GM12878 (cell line): ENCODE measurements at regions not wholly inside any gene's neighbourhood (a gene's known extent, or its start where the extent isn't known, plus 50 kb on each side); places are given as distances from the start of the nearest gene placed in this dataset.

Experiments
- ATAC-seq: fragments of 200-7000 bp; cut with Tn5 transposase; 3 replicates; pipeline ENCODE4 v1.9.1; 2020; ENCODE audit warnings: mild to moderate bottlenecking, moderate library complexity
- BruUV-seq: library from RNA; stranded (reverse); fragments of 400-500 nt; replicated peaks from 2 replicates; lab custom pipeline; 2021; lab: Mats Ljungman, UMichigan
- CTCF ChIA-PET: fragments of 300-600 bp; sonication (Branson Sonifier 250); formaldehyde crosslinking; extraction: SDS; loops from one replicate; lab custom pipeline; 2021; ENCODE audit warnings: inconsistent platforms; lab: Yijun Ruan, JAX
- POLR2A ChIA-PET: fragments of 350-600 bp; formaldehyde crosslinking; extraction: SDS; loops from one replicate; lab custom pipeline; 2021; ENCODE audit warnings: inconsistent platforms; lab: Charles Lee
- RAD21 ChIA-PET: fragments of 300-600 bp; sonication (Branson Sonifier 250); formaldehyde crosslinking; loops from one replicate; lab custom pipeline; 2023; ENCODE audit warnings: antibody characterized with exemption; ENCODE audit not compliant: unreplicated experiment; lab: Charles Lee
- SMC1A ChIA-PET: fragments of 300-600 bp; sonication (Branson Sonifier 250); formaldehyde crosslinking; loops from one replicate; lab custom pipeline; 2023; ENCODE audit not compliant: unreplicated experiment, uncharacterized antibody; lab: Charles Lee
- DNase-seq: peaks from one replicate; pipeline ENCODE4 v3.0.0-alpha.2; 2011; ENCODE audit warnings: low read depth, low spot score
- FAIRE-seq: peaks from 3 replicates; lab custom pipeline; 2011; peaks lifted over from hg19 to GRCh38; lab: Jason Lieb, UNC
- H2AFZ ChIP-seq: 2 replicates; pipeline ENCODE4 v1.6.0; 2011; ENCODE audit warnings: low read depth, low read length, control low read depth; ENCODE audit not compliant: control insufficient read depth
- H3K27ac ChIP-seq: 2 replicates; pipeline ENCODE4 v1.5.1; 2011; ENCODE audit warnings: control low read depth; ENCODE audit not compliant: control insufficient read depth, insufficient read depth
- H3K27me3 ChIP-seq, 2 experiments: replicated peaks in 1 of 2; 2 replicates each; pipeline versions ENCODE4 v1.6.0 to v1.6.1; 2011; ENCODE audit warnings: low read length in 1 of 2; ENCODE audit not compliant: control insufficient read depth in 2 of 2, insufficient read depth in 2 of 2
- H3K36me3 ChIP-seq, 2 experiments: 2 replicates each; pipeline ENCODE4 v1.5.1; 2011; ENCODE audit warnings: low read length in 1 of 2; ENCODE audit not compliant: control insufficient read depth in 2 of 2, insufficient read depth in 2 of 2
- H3K4me1 ChIP-seq: 2 replicates; pipeline ENCODE4 v1.6.1; 2011; ENCODE audit warnings: mild to moderate bottlenecking, low read length, moderate library complexity, mixed read lengths; ENCODE audit not compliant: control insufficient read depth, insufficient read depth
- H3K4me2 ChIP-seq: 2 replicates; pipeline ENCODE4 v1.6.0; 2011; ENCODE audit warnings: control low read depth; ENCODE audit not compliant: control insufficient read depth, insufficient read depth
- H3K4me3 ChIP-seq: fragments of 200-600 bp; sonication (generic); 2 replicates; pipeline ENCODE4 v1.5.1; 2016
- H3K79me2 ChIP-seq: 2 replicates; pipeline ENCODE4 v1.6.0; 2011; ENCODE audit warnings: low read length; ENCODE audit not compliant: control insufficient read depth, insufficient read depth
- H3K9ac ChIP-seq: 2 replicates; pipeline ENCODE4 v1.8.0; 2011; ENCODE audit warnings: low read length, control low read depth, mixed read lengths; ENCODE audit not compliant: control insufficient read depth, insufficient read depth
- H3K9me3 ChIP-seq: replicated peaks from 3 replicates; pipeline ENCODE4 v1.5.1; 2011; ENCODE audit warnings: mild to moderate bottlenecking, low read length; ENCODE audit not compliant: control insufficient read depth, insufficient read depth
- H4K20me1 ChIP-seq: 2 replicates; pipeline ENCODE4 v1.6.0; 2011; ENCODE audit not compliant: control insufficient read depth, insufficient read depth
- BACH1 ChIP-seq: fragments of 450-650 bp; IDR thresholded peaks from 2 replicates; pipeline ENCODE4 v1.6.1; 2017; ENCODE audit warnings: mild to moderate bottlenecking, borderline replicate concordance
- BCLAF1 ChIP-seq: fragments of 450-650 bp; IDR thresholded peaks from 2 replicates; pipeline ENCODE4 v1.6.1; 2017; ENCODE audit warnings: antibody characterized with exemption, mild to moderate bottlenecking, moderate library complexity
- JUND ChIP-seq: IDR thresholded peaks from 2 replicates; pipeline ENCODE4 v1.6.1; 2012; ENCODE audit warnings: low read depth, mild to moderate bottlenecking, low read length, improper control_type of control experiment, moderate library complexity
- KDM1A ChIP-seq: fragments of 200-600 bp; sonication (generic); IDR thresholded peaks from 2 replicates; pipeline ENCODE4 v1.6.1; 2016; ENCODE audit warnings: borderline replicate concordance
- MXI1 ChIP-seq: fragments of 150-350 bp; IDR thresholded peaks from 2 replicates; pipeline ENCODE4 v1.6.1; 2011; ENCODE audit warnings: low read depth, mild to moderate bottlenecking, inconsistent platforms, low read length, improper control_type of control experiment
- NFIC ChIP-seq: IDR thresholded peaks from 2 replicates; pipeline ENCODE4 v1.6.1; 2012; ENCODE audit warnings: low read depth, mild to moderate bottlenecking, inconsistent platforms, low read length, moderate library complexity
- PAX5 ChIP-seq: IDR thresholded peaks from 2 replicates; pipeline ENCODE4 v1.6.1; 2011; ENCODE audit warnings: low read depth, low read length, borderline replicate concordance
- PRDM15 ChIP-seq: fragments of 450-650 bp; formaldehyde crosslinking; IDR thresholded peaks from 2 replicates; pipeline ENCODE4 v1.4.0; 2020; ENCODE audit warnings: mild to moderate bottlenecking, moderate library complexity
- ZBED1 ChIP-seq: IDR thresholded peaks from 2 replicates; pipeline ENCODE4 v1.6.1; 2016; ENCODE audit warnings: borderline replicate concordance
- ZNF274 ChIP-seq: IDR thresholded peaks from one replicate; pipeline ENCODE4 v1.8.0; 2011; ENCODE audit not compliant: insufficient read length, insufficient read depth
- ZNF384 ChIP-seq: IDR thresholded peaks from 2 replicates; pipeline ENCODE4 v1.6.1; 2012; ENCODE audit warnings: low read depth, mild to moderate bottlenecking, low read length, improper control_type of control experiment, borderline replicate concordance
- WGBS: methylation state at CpG from one replicate; pipeline ENCODE4 v1.1.6; 2016; ENCODE audit warnings: low lambda C conversion rate; ENCODE audit not compliant: insufficient replicate concordance, insufficient coverage; ENCODE audit errors: missing lambda C conversion rate; 5-methylcytosine and 5-hydroxymethylcytosine counted together
- in situ Hi-C: fragments of 300-500 bp; cut with MboI; formaldehyde crosslinking; loops from 9 replicates; pipeline ENCODE4 v1.14.3; 2018; ENCODE audit warnings: mixed read lengths
- intact Hi-C: fragments of 100-400 bp; cut with micrococcal nuclease; formaldehyde crosslinking; loops from one replicate; pipeline ENCODE4 v1.14.2; 2022; ENCODE audit not compliant: unreplicated experiment

- Histone ChIP-seq H3K4me3 (no peak overlapping the region), H3K9me3 (no peaks in the 10 kb centered on the region), H2AFZ (no peak overlapping the region), H3K4me2 (no peak overlapping the region), H3K27me3 (no peaks in the 10 kb centered on the region), H3K79me2 (no peaks in the 10 kb centered on the region), H3K27ac (no peak overlapping the region), H3K36me3 (no peaks in the 10 kb centered on the region), H3K9ac (no peak overlapping the region), H3K4me1 (no peaks in the 10 kb centered on the region), H4K20me1 (no peaks in the 10 kb centered on the region)
- SMC1A ChIA-PET, result no interaction called here
- POLR2A ChIA-PET, result no interaction called here
- intact Hi-C loops, result loop anchor here (5.0 kb wide), 1 partner anchor 47 kb away; no protein-coding TSS in a partner anchor
- in situ Hi-C loops, result no loop called here
- WGBS, result 18% methylated on average over 8 of the region's 8 CpGs
- ATAC-seq, result no peak
- CTCF ChIA-PET, result no interaction called here
- RAD21 ChIA-PET, result no interaction called here
- no peak for FAIRE-seq
- DNase-seq, result no peak
- no TSS peak for BruUV-seq
- no peak for TF ChIP-seq ZNF384
Measured at GRCh38 chr17:69669441-69670178, 255.1 kb downstream of the MAP2K6 start.

- SMC1A ChIA-PET, result no interaction called here
- H3K4me2 ChIP-seq, result no peak overlapping the region
- TF ChIP-seq JUND, result no peak
- TF ChIP-seq BACH1, result no peak
- TF ChIP-seq PAX5, result no peak
- TF ChIP-seq KDM1A, result no peak
- TF ChIP-seq ZNF274, result no peak
- TF ChIP-seq MXI1, result no peak
- no peak for TF ChIP-seq NFIC
- TF ChIP-seq ZBED1, result no peak
- TF ChIP-seq BCLAF1, result no peak
- TF ChIP-seq PRDM15, result no peak
Measured at GRCh38 chr17:69672924-69673323, 258.4 kb downstream of the MAP2K6 start.

More at GRCh38 chr17:69672924-69673323, 258.4 kb downstream of the MAP2K6 start:
- Histone ChIP-seq H3K9me3 (no peaks in the 10 kb centered on the region), H3K79me2 (no peaks in the 10 kb centered on the region), H3K27me3 (no peaks in the 10 kb centered on the region), H3K27ac (no peak overlapping the region), H3K4me3 (no peak overlapping the region), H4K20me1 (no peaks in the 10 kb centered on the region), H3K9ac (no peak overlapping the region), H3K4me1 (no peaks in the 10 kb centered on the region), H3K36me3 (no peaks in the 10 kb centered on the region), H2AFZ (no peak overlapping the region)
- FAIRE-seq (no peak), DNase-seq (no peak), ATAC-seq (no peak)
- BruUV-seq, result no TSS peak
- intact Hi-C loops, result loop anchor here (5.0 kb wide), 1 partner anchor 51 kb away; no protein-coding TSS in a partner anchor
- POLR2A ChIA-PET, result no interaction called here
- in situ Hi-C loops, result no loop called here
- 50% methylated on average over 1 of the region's 1 CpG for WGBS
- RAD21 ChIA-PET, result no interaction called here
- CTCF ChIA-PET, result interaction anchor here (1.2 kb wide), 1 partner anchor 67 kb away, joined by 4 read pairs; no protein-coding TSS in a partner anchor
